Choroid plexus epithelial cell (primary cell): ENCODE measurements at regions not wholly inside any gene's neighbourhood (a gene's known extent, or its start where the extent isn't known, plus 50 kb on each side); places are given as distances from the start of the nearest gene placed in this dataset.

Experiments
- DNase-seq: peaks from one replicate; pipeline ENCODE4 v3.0.0-alpha.2; 2010; ENCODE audit warnings: low read depth
- H3K4me3 ChIP-seq: 2 replicates; pipeline ENCODE4 v1.5.1; 2011; ENCODE audit warnings: low read depth, mild to moderate bottlenecking, control low read depth, low read length, moderate library complexity
- CTCF ChIP-seq: conservative IDR thresholded peaks from 2 replicates; pipeline ENCODE4 v1.5.1; 2011; ENCODE audit warnings: low read depth, mild to moderate bottlenecking, control low read depth, inconsistent platforms, low read length, moderate library complexity

- H3K4me3 ChIP-seq: no peak overlapping the region
- peak; percentile 76 for DNase-seq
- peak; percentile 5 for TF ChIP-seq CTCF
Observed at GRCh38 chr12:19971361-19972280, 396.7 kb upstream of the PDE3A start.

- no peak for DNase-seq
- no peak overlapping the region for H3K4me3 ChIP-seq
- TF ChIP-seq CTCF: no peak
Observed at GRCh38 chr12:19972325-19973288, 395.7 kb upstream of the PDE3A start.

GRCh38 chr12:19978193-19978592 lies 390.1 kb upstream of the PDE3A start:
- peak; percentile 99 for DNase-seq
- no peak overlapping the region for H3K4me3 ChIP-seq
- TF ChIP-seq CTCF: no peak

- no peak overlapping the region for H3K4me3 ChIP-seq
- no peak for DNase-seq
- no peak for TF ChIP-seq CTCF
Observed at GRCh38 chr12:19979584-19979983, 388.8 kb upstream of the PDE3A start.

GRCh38 chr12:19981944-19982343 lies 386.4 kb upstream of the PDE3A start:
- DNase-seq: no peak
- H3K4me3 ChIP-seq: no peak overlapping the region
- no peak for TF ChIP-seq CTCF

GRCh38 chr12:19988001-19988400 lies 380.3 kb upstream of the PDE3A start:
- H3K4me3 ChIP-seq: no peak overlapping the region
- no peak for DNase-seq
- TF ChIP-seq CTCF: no peak
